ENCODE measurements at regions not wholly inside any gene's neighbourhood (a gene's known extent, or its start where the extent isn't known, plus 50 kb on each side); places are given as distances from the start of the nearest gene placed in this dataset.

DNA sequence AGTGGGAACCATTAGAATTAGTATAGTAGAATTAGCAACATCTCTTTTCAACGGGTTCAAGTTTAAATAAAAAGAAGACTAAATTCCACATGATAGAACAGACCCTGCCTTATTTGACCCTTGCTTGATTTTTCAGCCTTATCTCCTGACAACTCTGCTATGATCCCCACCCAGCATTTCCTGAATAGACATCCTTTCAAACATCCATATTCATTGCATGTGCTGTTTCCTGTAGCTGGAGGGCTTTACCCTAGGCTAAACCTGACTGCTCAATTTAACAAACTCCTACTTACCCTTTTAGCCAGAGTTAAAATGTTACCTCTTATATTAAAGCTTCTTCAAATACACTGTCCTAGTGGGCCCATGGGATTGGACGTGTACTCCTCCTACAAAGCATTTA is 594.8 kb upstream of the ARID1B start:
- 40 to 44% (median 43%) methylated on average over 2 of the region's 2 CpGs for WGBS, 3 donors
- no peak overlapping the region for H3K27ac ChIP-seq (ENCODE audit: low read depth, low read length)

DNA sequence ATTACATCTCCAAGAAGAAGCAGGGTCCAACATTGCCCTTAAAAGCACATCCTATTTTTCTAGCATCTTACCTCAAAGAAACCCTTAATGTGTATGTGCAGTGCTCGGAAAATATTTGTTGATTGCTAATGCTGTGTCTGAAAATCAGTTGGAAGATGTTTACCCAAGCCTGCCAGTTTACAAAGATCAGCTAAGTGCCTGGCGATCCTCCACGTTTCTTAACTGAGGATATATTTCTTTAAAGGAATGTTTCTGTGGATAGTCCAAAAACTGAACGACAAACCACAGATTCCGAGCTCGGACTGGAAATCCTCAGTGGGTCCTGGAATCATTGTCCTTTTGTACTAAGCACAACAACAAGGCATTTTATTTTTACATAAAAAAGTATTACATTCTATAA is 595.7 kb upstream of the ARID1B start:
- 60 to 71% (median 68%) methylated on average over 6 of the region's 6 CpGs for WGBS, 3 donors
- no peak overlapping the region for H3K27ac ChIP-seq (ENCODE audit: low read depth, low read length)

DNA sequence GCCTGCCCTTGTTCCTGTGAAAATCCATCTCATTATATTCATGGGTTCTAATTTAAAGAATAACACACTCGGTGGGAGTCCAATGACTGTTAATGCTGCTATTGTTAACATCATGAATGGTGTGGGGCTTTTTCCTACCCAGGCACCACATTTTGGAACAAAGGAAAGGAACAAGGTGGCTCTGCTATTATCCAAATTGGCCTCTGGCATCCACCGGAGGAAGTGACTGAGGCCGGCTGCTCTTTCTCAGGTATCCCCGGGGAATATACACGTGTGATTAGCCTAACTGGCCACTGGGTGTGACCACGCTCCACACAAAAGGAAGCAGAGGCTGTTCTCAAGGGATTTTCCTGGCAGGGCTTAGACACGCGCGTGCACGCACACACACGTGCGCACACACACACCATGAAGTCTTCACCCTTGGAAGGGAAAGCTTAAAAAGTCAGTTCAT is 601.2 kb upstream of the ARID1B start:
- WGBS, 3 donors, result 27 to 44% (median 43%) methylated on average over 12 of the region's 12 CpGs
- H3K27ac ChIP-seq (ENCODE audit: low read depth, low read length), result no peak overlapping the region

DNA sequence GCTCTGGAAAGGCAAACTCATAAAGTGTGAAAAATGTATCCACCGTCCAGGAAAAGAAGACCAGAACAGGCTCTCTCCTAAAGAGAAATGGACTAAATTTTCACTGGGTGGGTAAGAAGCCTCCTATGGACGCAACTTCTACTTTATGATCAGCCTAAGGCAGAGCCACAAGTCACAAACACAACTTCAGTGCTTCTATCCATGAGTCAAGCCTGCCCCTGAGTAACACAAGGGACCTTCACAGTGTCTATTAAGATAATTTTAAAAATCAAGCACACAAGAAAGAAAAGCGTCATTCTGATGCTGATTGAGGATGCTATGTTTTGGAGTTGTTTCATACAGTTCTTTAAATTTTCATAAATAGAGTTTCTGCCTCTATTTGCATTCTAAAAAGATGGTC is 601.7 kb upstream of the ARID1B start:
- WGBS, 3 donors, result 55 to 72% (median 58%) methylated on average over 3 of the region's 3 CpGs
- H3K27ac ChIP-seq (ENCODE audit: low read depth, low read length), result no peak overlapping the region

DNA sequence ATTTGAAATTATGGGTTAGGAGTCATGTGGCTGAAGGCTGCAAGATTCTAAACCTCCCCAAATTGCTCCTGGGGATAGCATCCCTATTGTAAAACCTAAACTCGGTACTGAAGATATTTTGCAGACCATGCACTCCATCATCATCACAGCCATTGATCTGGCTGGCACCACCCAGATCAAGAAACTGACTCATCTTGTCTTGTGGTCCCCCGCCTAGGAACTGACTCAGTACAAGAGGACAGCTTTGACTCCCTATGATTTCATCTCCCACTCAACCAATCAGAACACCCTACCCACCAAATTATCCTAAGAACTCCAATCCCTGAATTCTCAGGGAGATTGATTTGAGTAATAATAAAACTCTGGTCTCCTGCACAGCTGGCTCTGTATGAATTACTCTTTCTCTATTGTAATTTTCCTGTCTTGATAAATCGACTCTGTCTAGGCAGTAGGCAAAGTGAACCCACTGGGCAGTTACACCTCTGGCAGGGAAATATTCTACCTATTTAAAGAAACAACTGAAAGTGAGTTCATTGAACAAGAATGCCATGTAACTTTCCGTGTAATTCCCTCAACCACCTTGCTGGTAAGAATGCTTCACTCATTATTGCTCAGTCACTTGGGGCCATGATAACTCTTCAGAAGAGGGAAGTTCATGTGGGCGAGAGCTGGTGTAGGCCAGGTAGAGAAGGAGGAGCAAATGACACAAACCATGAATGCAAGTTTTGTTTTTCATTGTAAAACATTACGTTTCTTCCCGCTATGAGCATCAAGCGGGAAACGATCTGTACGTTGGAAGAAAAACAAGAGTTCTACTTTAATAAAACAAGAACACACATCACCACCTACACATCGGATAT is 602.9 kb upstream of the ARID1B start:
- WGBS, 3 donors, result 80 to 87% (median 84%) methylated on average over 11 of the region's 11 CpGs
- no peak overlapping the region for H3K27ac ChIP-seq (ENCODE audit: low read depth, low read length)

DNA sequence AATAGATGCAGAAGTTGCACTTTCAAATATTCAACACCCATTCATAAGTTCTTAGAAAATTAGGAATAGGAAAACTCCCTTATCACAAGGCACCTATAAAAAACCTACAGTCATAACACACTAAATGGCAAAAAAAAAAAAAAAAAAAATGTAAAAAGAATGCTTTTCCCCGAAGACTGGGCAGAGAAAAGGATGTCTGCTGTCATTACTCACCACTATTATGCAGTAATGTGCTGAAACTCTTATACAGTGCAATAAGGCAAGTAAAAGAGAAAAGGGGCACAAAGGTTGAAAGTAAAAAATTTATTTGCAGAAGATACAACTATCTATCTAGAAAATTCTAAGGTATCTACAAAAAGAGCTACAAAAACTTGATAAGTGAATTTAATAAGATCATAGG is 607.8 kb upstream of the ARID1B start:
- 36 to 73% (median 56%) methylated on average over 1 of the region's 1 CpG for WGBS, 3 donors
- no peak overlapping the region for H3K27ac ChIP-seq (ENCODE audit: low read depth, low read length)

DNA sequence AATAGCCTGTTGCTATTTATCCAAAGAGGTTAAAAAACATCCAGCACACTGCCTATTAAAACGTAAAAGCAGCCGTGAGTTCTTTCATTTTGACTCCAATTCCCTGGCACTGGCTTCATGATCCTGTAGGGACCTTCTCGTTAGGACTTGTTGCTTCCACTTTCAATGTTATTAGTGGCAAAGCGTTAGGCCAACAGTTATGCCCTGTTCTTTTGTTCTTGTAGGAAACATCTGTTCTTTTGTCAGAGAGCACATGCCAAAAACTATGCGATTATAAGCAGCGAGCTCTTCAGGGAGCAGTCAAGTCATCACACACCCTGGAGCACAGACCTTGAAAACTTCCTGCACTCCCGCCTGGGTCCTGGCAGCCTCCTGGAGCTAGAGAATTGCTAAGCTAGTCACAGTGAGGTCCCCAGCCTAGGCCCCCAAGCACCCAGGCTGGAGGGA is 609.5 kb upstream of the ARID1B start:
- H3K27ac ChIP-seq (ENCODE audit: low read depth, low read length), result no peak overlapping the region
- 9 to 56% (median 9%) methylated on average over 7 of the region's 7 CpGs for WGBS, 3 donors

DNA sequence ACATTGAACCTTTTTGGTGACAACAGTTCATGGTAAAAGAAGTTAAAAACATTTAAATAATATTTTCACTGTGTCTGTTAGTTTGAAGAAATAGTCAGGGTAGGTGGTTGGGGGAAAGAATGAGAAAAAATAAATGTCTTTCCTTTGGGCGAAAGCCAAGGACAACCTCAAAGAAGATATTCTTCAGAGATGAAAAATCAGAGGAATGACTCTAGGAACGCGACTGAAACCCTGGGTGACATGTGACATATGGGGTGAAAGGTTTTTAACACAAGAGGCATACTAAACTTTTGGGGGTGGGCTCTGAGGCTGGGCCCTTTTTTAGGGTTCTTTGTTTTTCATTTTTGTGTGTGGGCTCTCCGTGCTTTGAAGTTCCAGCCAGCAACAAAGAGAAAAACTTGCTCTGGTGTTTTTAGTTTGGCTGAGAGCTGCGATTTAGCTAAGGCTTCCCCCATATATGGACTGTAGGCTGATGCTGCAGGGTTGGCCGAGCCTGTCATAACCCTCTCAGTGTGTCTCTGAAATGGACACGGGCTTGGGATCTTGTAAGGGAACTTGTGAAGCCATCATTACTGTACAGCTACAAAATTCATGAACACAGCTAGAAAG is 610.1 kb upstream of the ARID1B start:
- 33 to 55% (median 45%) methylated on average over 7 of the region's 7 CpGs for WGBS, 3 donors
- no peak overlapping the region for H3K27ac ChIP-seq (ENCODE audit: low read depth, low read length)

DNA sequence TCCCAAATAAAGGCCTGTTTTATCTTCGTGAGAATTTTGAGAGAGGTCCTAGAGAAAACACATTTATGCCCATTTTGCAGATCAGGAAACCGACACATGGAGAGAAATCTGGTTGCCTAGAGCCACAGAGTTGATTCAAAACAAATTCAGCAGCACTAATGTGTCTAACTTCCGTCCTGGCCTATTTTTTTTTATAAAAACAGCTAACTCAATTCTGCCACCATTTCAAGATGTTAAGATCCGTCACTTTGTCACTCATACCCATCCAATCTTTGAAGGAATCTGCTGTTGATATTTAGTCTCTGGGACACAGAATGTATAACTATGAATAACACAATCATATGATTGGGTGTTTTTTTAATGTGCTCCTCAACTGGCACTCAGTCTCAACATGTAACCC is 611.1 kb upstream of the ARID1B start:
- H3K27ac ChIP-seq (ENCODE audit: low read depth, low read length), result no peak overlapping the region
- 75 to 87% (median 77%) methylated on average over 4 of the region's 4 CpGs for WGBS, 3 donors

DNA sequence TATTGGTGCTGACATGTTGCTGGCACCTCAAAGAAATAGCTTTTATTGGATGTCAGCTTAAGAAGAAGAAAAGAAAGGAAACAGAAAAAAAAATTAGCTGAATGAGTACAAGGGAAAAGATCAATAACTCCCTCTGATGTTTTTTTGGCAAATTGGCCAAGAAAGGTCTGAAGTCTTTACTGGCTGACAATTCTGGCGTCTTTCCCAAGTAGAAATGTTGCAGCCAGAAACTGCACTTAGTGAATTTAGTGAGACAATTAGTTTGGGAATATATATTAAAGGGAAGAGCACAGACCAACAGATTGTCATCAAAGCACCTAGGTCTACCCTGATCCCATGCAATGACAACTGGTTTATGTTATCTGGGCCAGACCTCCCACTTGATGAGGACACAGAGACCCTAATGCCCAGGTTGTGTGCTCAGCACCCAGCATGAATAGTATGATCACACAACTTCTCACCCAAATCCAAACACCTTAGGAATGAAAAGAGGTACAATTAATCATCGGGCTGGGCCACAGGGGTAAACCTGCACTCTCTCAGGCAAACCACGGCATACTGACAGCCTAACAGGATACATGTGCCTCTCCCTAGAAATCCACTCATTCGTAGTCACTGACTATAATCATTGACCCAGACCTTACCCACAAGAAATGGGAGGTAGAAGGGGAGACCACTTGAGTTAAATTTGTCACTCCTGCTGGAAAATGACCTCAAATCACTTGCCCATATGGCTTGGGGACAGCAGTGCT is 612.3 kb upstream of the ARID1B start:
- 43 to 54% (median 46%) methylated on average over 4 of the region's 4 CpGs for WGBS, 3 donors
- H3K27ac ChIP-seq (ENCODE audit: low read depth, low read length), result no peak overlapping the region

DNA sequence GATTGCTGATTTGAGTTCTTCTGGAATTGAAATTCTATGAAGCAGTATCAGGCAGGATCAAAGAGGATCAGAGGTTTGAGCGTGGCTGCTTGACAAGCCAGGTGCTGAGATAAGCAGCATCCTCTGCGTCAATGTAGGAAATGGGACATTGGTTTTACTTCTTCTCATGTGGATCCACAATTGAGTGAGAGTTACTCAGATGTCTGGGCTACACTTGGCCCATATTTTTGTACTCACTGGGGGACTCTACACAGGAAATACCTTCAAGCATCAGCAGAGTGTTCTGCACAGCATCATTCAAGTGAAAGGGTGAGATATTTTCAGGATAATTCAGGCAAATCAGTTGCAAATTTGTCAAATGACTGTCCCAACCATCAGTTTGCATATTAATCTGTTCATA is 613.9 kb upstream of the ARID1B start:
- H3K27ac ChIP-seq (ENCODE audit: low read depth, low read length), result no peak overlapping the region
- 65 to 82% (median 67%) methylated on average over 2 of the region's 2 CpGs for WGBS, 3 donors

DNA sequence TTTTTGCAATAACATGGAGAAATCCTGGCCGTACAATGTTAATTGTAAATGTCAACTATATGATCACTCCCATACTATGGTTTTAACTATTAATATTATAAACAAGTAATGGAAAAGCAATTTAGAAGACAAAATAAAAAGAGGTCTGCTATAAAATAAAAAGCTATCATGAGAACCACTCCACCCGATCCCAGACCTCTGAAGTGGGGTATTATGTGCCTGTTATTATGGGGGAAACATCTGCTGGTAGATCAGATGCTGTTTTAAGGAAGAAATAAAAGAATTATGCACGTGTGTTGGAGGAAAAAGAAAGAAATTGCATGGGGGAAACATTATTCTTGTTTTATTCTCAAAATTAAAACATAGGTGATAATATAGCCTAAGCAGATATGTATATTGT is 615.7 kb upstream of the ARID1B start:
- no peak overlapping the region for H3K27ac ChIP-seq (ENCODE audit: low read depth, low read length)
- WGBS, 3 donors, result 49 to 74% (median 53%) methylated on average over 3 of the region's 3 CpGs

DNA sequence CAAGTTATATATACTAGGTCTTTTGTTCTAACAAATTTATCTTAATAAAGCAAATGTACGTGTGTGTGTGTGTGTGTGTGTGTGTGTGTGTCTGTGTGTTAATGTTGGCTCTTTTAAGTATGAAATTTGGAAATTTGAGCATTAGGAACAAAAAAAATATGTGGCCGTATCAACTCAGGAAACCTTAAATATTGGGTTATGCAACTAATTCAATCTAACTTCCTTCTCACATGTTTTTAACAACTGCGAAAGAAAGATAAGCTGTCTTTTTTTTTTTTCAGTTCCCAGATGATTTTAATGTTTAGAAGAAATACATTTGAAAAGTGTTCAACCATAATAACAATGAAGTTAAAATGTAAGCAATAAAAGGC is 616.4 kb upstream of the ARID1B start:
- H3K27ac ChIP-seq (ENCODE audit: low read depth, low read length), result no peak overlapping the region
- 25 to 61% (median 28%) methylated on average over 3 of the region's 3 CpGs for WGBS, 3 donors

DNA sequence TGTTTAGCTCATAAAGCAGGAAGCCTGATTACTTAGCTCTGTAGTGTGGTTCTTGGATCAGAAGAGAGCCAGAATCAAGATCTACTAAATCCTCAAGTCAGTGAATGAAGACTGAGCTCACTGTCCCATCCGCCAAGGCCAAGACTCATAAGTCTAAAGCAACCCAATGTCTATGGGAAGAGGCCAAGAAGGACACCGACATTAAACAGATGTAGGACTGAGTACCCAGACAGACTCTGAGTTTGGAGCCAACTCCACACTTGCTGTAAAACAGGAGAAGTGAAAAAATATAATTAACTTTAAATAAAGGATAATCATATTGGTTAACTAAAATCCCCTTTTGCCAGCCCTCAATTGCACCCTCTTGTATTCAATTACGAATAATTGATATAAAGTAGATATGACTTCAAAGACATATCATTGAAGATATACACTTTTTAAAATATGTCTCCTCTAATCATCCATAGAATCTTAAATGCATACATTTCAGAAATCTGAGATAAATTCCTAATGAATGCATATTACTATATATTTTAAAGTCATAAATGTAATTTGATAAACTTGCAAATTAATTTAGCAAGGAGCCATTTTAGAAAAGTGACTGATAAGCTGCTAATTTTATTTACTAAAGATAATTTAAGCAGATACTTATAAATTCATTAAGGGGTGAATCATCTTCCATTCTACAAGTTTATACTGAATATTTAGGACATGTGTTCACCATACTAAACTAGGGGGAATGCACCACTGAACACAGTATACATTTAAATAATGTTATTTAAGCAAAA is 617.0 kb upstream of the ARID1B start:
- 84 to 90% (median 88%) methylated on average over 3 of the region's 3 CpGs for WGBS, 3 donors
- no peak overlapping the region for H3K27ac ChIP-seq (ENCODE audit: low read depth, low read length)

DNA sequence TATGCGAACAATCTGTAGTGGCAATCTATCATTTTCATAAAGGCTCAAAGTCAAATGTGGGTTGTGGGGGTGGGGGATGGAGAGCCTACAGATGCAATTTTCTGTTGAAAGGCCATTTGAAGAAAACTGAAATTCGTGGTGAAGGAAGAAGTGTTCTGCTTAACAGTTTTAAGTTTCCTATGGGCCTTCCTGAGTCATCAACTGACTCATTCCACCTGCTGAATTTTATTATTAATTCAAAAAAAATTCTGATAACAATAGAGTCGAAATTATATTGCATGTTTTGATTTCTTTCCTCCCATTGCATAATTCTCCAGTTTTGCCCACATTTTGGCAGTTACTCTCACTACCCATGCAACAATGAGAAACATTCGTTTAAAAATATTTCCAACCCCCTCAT is 622.3 kb upstream of the ARID1B start:
- H3K27ac ChIP-seq (ENCODE audit: low read depth, low read length), result no peak overlapping the region
- WGBS, 3 donors, result 26 to 56% (median 29%) methylated on average over 4 of the region's 4 CpGs

DNA sequence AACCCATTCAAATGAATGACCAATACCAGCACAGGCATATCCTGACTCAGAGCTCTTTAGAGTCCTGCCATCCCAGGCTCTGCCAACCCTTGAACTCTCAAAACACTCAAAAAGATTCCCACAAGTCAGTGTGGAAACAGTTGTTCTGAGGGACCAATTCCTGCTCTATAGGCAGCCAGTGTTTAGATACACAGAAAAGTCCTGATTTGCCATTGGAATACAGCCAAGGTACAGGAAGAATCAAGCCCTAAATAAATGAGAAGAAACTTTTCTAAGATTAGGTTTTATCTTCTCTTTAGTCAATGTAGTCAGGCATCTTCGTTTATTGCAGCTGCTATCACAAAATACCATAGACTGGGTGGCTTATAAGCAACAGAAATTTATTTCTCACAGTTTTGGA is 626.8 kb upstream of the ARID1B start:
- H3K27ac ChIP-seq (ENCODE audit: low read depth, low read length), result no peak overlapping the region
- WGBS, 3 donors, result 56 to 75% (median 69%) methylated on average over 1 of the region's 1 CpG

DNA sequence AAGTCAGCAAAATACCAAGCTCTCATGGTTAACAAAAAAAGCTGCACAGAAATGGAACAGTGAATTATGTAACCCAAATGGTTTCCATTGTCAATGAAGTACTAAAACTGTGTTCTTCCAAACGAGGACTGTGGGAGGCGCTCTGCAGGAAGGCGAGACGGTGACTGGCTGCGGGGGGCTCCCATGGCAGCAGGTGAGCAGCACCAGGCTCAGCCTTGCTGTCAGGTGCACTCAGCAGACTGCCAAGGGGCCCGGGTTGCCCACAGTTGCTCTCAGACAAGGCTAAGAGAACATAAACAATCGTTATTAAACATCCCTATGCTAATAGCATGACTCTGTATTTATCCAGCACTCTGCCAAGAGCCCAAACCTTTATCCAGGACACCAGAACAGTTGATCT is 630.3 kb upstream of the ARID1B start:
- WGBS, 3 donors, result 56 to 78% (median 75%) methylated on average over 7 of the region's 7 CpGs
- no peak overlapping the region for H3K27ac ChIP-seq (ENCODE audit: low read depth, low read length)

DNA sequence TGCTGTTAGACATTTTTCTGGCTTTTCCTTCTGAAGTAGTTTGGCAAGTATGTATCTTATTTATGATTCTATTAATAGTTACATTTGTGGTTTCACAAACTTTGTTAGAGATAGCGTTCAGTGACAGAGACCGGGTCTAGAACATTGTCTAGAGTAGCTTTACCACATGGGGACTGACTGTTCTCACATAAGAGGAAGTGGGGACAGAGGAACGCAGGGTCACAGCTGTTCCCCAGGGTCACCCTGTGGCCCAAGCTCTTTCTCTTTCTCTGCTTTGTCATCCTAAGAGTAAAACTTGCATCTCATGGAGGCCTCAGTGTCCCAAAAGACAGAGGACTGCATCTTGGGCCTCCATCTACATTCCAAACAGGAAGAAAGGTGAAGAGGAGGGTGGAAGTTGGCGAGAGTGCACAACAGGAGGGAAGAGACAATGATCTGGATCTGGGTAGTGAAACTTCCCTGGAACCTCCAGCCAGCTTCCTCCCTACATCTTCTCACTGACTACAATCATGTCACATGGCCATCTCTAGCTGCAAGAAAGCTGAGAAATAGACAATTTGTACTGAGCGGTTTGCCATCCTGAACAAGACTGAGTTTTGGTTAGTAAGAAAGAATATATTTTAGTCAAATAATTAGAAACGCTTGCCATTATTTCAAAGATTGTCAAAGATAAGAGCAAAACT is 645.8 kb upstream of the ARID1B start:
- 58 to 72% (median 59%) methylated on average over 6 of the region's 6 CpGs for WGBS, 3 donors
- no peak overlapping the region for H3K27ac ChIP-seq (ENCODE audit: low read depth, low read length)
